NCI-H1048 (cell line): ENCODE measurements at regions not wholly inside any gene's neighbourhood (a gene's known extent, or its start where the extent isn't known, plus 50 kb on each side); places are given as distances from the start of the nearest gene placed in this dataset.
"Not testable (repeated sequence)": the region's sequence is repeated elsewhere in the genome, so short reads cannot be mapped to it uniquely, and the experiment has no call there.

Experiments
- DNase-seq: peaks from one replicate; lab custom pipeline; 2025; lab: John Stamatoyannopoulos, UW

DNA sequence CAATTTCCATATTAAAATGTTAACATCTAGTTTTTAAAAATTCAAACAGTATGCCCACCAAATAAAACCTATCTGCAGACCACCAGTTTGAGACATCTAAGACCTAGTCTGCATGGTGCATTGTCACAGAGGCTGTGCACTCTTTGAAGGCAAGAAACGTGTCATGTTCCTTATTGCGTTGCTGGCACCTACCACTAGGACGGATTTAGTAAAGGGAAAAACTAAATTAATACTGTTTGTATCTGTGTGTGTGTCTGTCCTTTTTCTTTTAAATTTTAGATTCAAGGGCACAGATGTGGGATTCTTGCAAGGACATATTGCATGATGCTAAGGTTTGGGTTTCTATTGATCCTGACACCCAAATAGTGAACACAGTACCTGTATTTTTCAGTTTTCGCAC lies 481.4 kb downstream of the UQCRFS1 start:
- DNase-seq: no peak

DNA sequence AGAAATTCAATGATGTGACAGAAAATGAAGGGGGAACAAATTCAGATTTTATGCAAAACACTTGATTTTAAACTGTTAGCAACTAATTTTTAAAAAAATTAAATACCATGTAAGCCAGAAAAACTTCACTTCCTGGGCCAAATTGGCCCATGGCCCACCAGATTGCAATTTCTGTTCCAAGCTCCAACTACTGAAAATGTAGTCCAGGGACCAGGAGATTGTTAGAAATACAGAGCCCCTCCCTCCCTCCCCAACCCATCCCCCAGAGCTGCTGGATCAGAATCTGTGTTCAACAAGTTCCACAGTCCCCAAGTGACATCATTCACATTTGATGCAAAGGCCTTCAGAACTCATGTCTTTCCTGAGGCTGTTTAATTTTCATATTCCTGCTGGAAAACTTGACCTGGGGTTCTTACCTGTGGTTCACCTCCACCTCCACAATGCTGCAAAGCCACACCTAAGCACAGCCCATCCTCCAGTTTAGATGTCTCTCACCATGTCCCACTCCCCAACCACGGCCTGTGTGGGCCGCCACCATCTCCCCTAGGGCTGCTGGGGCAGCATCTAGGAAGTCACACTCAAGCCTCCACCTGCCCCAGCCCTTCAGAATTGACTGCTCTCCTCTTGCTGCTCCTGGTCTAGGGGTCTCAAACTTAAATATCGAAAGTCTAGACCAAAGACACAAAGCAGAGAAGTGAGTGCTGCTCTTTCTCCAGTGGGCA lies 482.0 kb downstream of the UQCRFS1 start:
- no peak for DNase-seq

DNA sequence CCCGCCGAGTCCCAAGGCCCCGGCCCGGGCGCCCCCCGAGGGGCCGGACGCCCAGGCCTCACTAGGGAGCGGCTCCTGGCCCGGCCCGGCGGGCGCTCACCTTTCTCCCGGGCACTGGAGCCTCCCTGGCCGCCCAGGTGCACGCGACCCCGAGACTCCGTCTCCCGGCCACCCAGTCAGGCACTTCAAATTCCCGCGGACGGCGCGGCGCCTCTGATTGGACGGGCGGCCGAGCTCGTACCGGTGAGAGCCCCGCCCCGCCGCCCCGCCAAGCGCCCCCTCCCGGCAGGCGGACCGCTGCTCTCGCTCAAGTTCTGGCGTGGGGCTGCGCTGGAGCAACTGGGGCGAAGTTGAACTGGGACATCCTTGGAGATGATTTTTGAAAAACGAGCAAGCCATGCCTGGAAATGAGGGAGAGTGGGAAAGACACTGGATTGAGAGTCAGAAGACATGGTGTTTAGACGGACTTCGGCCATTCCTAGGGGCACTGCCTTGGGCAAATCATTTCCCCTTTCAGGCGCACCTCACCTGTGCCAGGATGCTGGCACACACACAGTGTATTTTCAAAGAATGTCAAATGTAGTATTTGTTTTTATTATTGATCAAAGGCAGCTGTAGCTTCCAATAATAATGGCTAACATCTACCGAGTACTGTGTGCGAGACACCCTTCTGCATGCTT lies 485.3 kb downstream of the UQCRFS1 start:
- no peak for DNase-seq

DNA sequence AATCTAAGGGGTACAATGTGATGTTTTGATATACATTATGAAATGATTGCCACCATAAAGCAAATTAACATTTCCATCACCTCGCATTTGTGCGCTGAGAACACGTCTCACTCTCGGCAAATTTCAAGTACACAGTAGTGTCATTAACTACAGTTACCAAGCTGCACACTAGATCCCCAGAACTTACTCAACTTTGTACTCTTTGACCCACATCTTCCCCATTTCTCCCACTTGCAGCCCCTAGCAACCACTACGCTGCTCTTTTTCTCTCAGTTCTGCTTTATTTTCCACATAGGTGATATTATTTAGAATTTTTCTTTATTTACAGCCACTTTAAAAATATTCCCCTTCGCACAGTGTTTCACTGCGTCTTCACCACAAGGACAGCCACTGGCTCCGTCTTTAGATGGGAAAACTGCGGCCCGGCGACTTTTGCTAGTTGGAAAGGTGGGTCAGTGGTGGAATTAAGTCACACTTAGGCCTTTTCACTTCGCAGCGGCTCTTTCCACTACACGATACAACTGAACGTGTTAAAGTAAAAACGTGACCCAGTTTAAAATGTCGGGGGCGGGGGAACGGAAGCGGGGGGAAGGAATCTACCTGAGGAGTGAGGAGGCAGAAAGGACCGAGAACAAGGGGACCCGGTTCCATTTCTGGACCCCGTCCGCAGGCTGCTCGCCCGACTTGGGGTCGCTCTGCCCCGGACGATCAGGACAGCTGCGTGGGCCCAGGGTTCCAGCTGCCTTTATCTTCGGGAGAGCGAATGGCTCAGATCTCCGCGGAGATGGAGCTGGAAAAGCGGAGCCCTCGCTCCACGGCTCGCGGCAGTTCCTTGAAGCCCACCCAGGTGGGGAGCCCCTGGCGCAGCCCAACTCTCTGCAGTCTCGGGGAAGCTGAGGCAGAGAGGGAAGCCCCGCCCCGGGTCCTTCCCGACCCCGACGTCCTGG lies 486.1 kb downstream of the UQCRFS1 start:
- DNase-seq: no peak

DNA sequence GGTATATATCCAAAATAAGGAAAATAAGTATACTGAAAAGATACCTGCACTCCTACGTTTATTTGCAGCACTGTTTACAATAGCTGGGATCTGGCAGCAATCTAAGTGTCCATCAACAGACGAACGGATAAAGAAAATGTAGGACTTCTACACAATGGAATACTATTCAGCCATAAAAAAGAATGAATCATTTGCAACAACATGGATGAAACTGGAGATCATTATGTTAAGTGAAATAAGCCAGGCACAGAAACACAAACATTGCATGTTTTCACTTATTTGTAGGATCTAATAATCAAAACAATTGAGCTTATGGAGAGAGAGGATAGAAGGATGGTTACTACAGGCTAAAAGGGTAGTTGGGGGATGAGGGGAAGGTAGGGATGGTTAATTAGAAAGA lies 494.0 kb downstream of the UQCRFS1 start:
- DNase-seq: no peak

DNA sequence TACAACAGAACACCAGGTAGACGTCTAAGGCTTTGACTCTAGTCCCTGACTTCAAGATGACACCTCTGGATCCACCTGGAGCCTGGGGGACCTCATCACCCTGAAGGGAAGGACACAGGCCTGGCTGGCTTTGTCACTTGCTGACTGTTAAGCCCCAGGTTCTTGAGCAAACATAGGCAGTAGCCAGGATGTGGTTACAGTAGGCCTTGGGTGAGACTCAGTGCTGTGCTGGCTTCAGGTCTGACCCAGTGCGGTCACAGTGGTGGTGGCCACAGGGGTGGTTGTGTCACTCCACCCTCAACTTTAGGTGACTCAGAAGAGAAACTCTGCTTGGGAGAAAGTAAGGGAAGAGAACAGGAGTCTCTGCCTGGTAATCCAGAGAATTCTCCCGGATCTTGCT lies 497.8 kb downstream of the UQCRFS1 start:
- DNase-seq: no peak

DNA sequence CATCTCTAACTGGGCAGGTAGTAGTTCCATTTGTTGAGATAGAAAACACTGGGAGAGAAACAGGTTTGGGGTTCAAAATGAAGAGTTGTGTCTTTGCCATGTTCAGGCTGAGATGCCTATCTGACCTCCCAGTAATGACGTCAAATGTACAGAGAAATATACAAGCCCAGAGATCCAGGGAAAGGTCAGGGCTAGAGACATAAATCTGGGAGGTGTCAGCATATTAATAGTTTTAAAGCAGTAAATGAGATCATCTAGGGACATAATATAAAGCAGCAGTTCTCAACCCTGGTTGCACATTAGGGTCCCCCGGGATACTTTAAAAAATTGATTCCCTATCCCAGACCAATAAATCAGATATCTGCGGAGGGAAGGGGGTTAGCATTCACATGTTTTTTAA lies 501.5 kb downstream of the UQCRFS1 start:
- no peak for DNase-seq

DNA sequence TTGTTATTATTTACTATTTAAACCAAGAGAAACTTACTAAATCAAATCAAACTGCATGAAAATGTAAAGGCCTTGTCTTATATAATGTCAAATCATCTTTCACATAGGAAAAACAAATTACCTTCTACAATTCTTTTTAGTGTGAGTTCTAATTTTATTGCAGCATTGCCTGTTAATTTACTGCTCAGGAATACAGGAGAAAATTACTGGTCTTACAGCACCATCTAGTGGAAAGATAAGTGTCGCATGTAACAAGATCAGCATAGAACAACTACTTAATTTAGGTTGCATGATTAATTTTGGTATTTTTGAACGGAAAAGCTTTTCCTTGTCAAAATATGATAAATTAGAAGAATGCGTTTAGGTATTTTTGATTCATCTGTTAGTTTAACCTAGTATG lies 502.7 kb downstream of the UQCRFS1 start:
- DNase-seq: no peak

DNA sequence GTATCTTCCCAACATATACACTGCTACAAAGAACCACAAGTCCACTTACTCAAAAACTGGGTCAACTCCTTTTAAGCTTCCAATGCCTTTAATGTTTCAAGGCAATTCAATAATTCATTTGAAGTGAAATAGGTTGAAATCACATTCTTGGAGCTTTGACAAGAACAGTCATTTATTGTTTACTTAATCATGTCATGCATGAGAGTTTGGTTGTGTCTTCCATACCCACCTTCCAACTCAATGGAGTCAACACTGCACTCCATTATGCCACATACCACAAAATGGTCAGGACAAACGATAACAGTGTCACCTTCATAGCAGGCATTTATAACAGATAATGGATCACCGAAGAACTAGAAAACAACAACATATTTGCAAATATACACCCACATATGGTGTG lies 506.3 kb downstream of the UQCRFS1 start:
- no peak for DNase-seq

DNA sequence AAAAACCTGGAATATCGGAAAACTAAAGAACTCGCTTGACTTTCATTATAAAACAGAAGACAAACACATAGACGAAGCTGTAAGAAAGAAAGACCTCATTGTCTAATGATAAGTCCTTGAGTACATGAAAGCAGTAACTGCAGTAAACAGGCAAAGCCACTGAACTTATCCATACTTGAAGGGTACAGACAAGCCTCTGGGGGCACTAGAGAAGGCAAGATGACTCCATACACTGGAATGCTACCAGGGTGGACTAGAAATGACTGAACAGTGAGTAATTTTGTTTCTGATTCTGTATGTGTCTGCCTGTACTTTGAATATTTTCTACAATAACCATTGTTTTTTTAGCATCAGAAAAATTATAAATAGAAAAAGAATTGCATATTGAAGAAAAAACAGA lies 507.9 kb downstream of the UQCRFS1 start:
- DNase-seq: no peak

DNA sequence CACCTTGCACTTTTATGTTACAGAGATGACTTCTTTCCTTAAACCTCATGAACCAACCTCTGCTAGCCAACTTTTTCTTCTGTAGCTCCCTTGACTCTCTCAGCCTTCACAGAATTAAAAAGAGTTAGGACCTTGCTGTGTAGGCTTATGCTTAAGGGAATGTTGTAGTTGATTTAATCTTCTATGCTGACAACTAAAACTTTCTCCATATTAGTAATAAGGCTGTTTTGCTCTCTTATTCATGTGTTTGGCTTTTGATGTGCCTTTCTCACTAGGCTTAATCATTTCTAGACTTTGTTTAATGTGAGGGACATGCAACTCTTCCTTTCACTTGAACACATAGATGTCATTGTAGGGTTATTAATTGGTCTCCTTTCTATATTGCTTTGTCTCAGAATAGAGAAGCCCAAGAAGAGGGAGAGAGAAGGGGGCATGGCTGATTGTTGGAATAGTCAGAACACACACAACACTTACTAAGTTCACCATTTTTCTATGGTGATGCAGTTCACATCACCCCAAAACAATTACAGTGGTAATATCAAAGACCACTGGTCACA lies 509.5 kb downstream of the UQCRFS1 start:
- no peak for DNase-seq

DNA sequence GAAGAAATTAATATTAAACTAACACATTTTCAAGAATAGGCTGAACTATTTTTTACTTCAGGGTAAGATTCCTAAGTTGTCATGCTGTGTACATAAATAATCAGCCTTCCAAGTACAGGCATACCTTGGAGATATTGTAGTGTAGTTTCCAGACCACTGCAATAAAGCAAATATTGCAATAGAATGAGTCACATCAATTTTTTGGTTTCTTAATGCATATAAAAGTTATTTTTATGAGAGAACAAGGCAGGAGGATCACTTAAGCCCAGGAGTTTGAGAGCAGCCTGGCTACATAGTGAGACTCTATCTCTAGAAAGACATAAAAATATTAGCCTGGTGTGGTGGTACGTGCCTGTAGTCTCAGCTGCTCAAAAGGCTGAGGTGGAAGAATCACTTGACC lies 511.5 kb downstream of the UQCRFS1 start:
- DNase-seq: no peak

DNA sequence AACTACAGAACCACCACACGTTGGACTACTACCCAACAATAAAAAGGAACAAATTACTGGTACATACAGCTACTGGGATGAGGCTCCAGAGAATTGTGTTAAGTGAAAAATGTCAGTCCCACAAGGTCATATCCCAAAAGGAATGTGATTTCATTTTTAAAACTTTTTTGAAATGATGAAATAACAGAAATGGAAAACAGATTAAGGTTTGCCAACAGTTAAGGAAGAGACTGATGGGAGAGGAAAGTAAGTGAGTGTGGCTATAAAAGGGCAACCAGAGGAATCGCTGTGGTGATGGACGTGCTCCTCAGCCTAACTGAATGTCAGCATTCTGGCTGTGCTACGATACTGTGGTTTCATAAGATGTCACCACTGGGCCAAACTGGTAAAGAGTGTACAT lies 512.8 kb downstream of the UQCRFS1 start:
- DNase-seq: no peak

DNA sequence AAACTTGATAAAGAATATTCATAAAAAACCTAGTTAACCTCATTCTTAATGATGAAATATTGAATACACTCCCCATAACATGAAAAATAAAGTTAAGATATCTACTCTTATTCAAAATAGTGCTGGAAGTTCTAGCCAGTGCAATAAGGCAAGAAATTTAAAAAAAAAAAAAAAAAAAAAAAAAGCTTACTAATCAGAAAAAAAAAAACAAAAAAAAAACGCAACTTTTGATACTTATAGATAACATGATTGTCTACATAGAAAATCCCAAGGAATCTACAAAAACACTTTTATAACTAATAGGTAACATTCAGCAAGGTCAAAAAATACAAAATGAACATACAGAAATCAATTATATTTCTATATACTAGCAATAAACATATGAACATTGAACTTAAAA lies 515.6 kb downstream of the UQCRFS1 start:
- DNase-seq: no peak

DNA sequence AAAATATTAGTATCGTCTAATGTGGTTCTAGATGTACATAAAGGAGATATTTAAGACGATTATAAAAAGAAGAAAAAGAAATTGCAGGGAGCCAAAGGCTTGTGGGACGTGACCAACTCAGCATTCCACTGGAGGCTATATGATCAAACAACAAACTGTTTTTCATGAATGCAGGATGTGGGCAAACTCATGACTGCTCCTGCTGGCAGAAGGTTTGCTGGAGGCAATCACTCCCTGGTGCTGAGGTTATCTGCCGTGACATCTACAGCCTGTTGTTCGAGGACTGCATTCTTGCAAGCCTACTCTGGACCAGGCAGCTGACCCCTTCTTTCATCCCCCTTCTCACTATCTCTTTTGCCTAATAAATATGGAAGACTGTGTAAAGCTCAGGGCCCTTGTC lies 518.1 kb downstream of the UQCRFS1 start:
- no peak for DNase-seq

DNA sequence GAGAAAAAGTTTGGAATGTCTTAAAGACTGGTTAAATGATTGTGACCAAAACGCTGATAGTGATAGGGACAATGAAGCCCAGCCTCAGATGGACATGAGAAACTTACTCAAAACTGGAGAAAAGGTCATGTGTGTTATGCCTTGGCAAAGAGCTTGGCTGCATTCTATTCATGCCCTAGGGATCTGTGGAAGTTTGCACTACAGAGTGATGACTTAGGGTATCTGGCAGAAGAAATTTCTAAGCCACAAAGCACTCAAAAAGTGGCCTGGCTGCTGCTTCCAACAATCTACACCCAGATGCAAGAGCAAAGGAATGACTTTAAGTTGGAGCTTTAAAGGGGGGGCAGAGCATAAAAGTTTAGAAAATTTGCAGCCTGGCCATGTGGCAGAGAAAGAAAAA lies 521.3 kb downstream of the UQCRFS1 start:
- DNase-seq: no peak

DNA sequence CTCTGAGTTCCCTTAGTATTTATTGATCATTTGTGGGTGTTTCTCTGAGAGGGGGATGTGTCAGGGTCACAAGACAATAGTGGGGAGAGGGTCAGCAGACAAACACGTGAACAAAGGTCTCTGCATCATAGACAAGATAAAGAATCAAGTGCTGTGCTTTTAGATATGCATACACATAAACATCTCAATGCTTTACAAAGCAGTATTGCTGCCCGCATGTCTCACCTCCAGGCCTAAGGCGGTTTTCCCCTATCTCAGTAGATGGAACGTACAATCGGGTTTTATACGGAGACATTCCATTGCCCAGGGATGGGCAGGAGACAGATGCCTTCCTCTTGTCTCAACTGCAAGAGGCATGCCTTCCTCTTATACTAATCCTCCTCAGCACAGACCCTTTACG lies 523.5 kb downstream of the UQCRFS1 start:
- not testable (repeated sequence) for DNase-seq

DNA sequence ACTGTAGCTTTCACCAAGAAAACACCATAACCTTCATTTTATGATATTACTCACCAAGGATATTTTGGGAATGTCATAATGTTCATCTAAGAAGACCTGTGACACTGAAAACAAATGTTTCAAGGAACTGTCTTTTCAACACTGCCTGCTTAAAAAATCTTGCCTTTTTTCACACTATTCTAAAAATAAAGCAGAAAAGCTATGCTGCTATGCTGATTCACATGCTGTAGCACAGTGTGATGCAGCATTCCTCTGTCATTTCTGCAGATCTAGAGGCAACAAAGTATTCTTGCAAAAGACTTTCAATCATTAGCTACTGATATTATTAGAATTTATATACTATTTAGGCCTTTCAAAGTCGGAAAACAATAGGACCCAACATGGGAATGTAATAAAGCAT lies 525.7 kb downstream of the UQCRFS1 start:
- DNase-seq: no peak

DNA sequence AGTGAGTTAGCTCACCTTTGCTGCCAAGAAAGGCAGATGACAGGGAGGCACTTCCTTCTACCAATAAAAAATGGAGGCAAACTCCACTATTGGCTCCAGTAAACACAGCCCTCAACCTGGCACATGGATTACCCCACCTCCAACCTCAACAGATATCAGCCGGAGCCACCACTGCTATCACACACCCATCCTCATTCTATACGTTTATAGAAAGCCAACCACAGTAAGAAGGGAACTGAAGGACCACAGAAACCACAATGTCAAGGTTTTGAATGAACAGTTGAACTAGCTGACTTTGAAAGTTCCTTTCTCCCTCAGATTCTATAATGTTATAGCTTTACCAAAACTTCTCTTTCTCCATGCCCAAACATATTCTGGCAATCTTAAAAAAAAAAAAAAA lies 526.2 kb downstream of the UQCRFS1 start:
- no peak for DNase-seq

DNA sequence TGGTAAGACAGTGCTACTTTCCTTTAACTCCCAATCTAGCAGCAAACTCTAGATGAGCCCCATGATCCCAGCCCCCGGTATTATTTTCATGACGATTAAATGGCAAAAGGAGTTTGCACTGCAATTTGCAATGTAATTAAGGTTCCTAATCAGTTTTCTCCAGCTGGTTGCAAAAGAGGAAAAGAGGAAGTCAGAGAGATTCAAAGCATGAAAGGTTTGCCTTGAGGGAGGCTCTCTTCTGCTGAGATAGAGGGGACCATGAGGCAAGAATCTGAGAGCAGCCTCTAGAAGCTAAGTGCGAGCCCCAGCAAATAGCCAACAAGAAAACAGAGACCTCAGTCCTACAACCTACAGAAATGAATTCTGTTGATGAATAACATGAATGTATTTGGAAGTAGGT lies 527.1 kb downstream of the UQCRFS1 start:
- DNase-seq: no peak

DNA sequence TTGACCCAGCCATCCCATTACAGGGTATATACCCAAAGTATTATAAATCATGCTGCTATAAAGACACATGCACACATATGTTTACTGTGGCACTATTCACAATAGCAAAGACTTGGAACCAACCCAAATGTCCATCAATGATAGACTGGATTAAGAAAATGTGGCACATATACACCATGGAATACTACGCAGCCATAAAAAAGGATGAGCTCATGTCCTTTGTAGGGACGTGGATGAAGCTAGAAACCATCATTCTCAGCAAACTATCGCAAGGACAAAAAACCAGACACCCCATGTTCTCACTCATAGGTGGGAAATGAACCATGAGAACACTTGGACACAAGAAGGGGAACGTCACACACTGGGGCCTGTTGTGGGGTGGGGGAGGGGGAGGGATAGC lies 527.9 kb downstream of the UQCRFS1 start:
- not testable (repeated sequence) for DNase-seq

DNA sequence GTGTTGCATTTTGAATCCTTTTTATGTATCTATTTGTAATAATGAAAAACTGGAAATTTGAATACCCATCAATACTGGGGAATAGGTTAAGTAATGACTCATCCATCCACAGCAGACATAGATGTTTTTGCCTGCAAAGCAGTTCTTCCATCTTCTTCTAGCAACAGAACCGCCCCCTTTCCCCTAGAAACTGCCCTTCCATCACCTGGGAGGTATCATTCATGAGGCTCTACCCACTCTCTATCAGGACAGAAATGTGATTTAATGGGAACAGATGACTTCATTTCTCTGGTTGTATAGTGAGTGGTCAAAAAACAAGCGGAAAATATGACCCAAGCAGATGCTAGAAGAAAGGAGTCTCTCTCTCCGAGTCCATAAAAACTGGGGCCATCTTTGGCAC lies 532.8 kb downstream of the UQCRFS1 start:
- no peak for DNase-seq

DNA sequence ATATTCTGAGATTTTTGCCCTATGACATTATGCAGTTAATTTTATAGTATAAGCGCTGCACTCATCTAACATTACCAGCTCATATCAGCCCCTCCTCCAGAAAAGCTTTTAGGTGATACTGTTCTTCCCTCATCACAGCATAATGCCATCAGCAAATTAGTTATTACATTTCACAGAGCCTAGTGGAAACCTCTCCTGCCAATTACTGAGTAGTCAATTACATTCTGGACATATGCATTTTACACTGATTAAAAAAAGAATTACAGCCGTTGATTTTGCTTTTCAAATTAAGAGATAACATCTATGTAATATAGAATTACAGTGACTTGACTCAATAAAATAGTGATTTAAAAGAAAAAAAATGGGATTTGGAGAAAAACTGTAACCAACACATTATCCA lies 542.1 kb downstream of the UQCRFS1 start:
- no peak for DNase-seq
